ENCODE measurements at regions not wholly inside any gene's neighbourhood (a gene's known extent, or its start where the extent isn't known, plus 50 kb on each side); places are given as distances from the start of the nearest gene placed in this dataset.
A peak's percentile ranks its signal among the peaks of the same experiment; 100 is the strongest.
"Not testable (repeated sequence)": the region's sequence is repeated elsewhere in the genome, so short reads cannot be mapped to it uniquely, and the experiment has no call there.

DNA sequence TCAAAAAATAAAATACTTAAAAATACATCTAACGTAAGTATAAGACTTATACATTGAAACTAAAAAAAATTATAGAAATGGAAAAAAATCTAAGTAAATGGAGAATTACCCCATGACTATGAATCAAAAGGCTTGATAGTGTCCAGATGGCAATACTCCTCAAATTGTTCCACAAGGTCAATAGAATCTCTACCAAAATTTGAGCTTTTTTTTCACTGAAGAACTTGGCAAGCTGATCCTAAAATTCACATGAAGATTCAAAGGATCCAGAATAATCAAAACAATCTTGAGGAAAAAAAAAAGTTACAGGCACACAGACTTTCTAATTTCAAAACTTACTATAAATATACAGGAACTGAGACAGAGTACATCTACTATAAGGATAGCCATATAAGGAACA, 448.4 kb upstream of the CDH11 start:
- H3K4me3 ChIP-seq (ENCODE audit: low read depth, low read length) = no peak overlapping the region
- no peak for DNase-seq (ENCODE audit: low read depth, low spot score)
- in situ Hi-C loops (cut with HindIII; ENCODE audit: low sequenced_read_pairs) = no loop called here
- TF ChIP-seq, protein P1, sequence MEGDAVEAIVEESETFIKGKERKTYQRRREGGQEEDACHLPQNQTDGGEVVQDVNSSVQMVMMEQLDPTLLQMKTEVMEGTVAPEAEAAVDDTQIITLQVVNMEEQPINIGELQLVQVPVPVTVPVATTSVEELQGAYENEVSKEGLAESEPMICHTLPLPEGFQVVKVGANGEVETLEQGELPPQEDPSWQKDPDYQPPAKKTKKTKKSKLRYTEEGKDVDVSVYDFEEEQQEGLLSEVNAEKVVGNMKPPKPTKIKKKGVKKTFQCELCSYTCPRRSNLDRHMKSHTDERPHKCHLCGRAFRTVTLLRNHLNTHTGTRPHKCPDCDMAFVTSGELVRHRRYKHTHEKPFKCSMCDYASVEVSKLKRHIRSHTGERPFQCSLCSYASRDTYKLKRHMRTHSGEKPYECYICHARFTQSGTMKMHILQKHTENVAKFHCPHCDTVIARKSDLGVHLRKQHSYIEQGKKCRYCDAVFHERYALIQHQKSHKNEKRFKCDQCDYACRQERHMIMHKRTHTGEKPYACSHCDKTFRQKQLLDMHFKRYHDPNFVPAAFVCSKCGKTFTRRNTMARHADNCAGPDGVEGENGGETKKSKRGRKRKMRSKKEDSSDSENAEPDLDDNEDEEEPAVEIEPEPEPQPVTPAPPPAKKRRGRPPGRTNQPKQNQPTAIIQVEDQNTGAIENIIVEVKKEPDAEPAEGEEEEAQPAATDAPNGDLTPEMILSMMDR (IDR thresholded peaks at IDR 0.05; ENCODE audit: low read depth, low read length) = no peak

DNA sequence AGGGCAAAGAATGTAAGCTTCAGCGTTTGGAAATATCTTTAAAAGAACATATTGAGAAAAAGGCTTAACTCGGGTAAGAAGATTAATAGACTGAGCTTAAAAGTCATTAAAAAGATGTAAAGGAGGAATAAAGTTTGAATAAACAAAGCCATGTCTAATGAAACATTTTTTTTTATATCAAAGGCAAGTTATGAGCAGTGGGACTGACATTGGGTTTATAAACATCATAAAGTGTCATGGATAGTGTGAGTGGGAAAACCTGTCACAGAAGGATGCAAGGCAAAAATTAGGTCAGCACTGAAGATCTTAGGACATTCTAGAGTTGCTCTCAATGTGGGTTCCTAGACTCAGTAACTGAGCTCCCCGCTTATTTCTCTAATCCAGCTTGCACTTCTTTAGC, 438.0 kb upstream of the CDH11 start:
- H3K4me3 ChIP-seq (ENCODE audit: low read depth, low read length) = no peak overlapping the region
- no peak for DNase-seq (ENCODE audit: low read depth, low spot score)
- TF ChIP-seq, protein P1 (IDR thresholded peaks at IDR 0.05; ENCODE audit: low read depth, low read length) = no peak
- in situ Hi-C loops (cut with HindIII; ENCODE audit: low sequenced_read_pairs) = no loop called here

DNA sequence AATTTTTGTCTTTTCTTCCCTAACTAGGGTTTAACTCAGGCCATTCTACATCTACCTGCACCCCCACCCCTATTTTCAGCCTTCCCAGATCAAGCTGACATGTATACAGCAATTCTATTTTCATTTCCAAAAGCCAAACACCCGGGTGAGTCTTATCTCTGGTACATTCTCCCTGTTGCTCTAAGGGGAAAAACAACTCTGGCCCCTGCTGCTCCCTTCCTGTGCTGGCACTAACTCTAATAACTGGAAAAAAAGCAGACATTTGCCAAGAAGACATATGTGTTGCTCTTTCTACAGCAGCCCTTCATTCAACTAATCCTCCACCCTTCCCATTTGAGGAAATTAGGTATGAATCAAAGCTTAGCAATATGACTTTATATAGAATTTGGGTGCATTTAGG, 427.8 kb upstream of the CDH11 start:
- in situ Hi-C loops (cut with HindIII; ENCODE audit: low sequenced_read_pairs); DNase-seq (ENCODE audit: low read depth, low spot score); H3K4me3 ChIP-seq (ENCODE audit: low read depth, low read length): not testable (repeated sequence)

DNA sequence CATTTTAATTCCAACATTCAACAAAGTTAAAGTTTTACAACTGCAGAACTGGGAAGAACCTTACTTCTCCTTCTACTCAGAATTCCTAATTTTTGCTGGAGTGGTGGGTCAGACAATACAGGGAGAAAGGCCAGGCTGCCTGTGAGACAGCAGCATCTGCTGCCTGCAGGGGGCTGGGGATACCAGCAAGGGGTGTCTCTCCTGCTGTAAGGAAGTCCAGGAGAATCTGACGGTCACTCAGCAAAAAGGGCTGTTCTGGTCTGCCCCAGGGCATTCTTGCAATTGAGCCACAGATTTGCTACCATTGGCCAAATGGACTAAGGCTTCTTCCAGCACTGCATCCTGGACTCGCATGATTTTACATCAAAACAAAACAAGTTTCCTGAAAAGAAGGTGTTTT, 426.6 kb upstream of the CDH11 start:
- H3K4me3 ChIP-seq (ENCODE audit: low read depth, low read length) = no peak overlapping the region
- TF ChIP-seq, protein P1 (IDR thresholded peaks at IDR 0.05; ENCODE audit: low read depth, low read length) = peak; percentile 33
- no peak for DNase-seq (ENCODE audit: low read depth, low spot score)
- in situ Hi-C loops (cut with HindIII; ENCODE audit: low sequenced_read_pairs) = no loop called here

DNA sequence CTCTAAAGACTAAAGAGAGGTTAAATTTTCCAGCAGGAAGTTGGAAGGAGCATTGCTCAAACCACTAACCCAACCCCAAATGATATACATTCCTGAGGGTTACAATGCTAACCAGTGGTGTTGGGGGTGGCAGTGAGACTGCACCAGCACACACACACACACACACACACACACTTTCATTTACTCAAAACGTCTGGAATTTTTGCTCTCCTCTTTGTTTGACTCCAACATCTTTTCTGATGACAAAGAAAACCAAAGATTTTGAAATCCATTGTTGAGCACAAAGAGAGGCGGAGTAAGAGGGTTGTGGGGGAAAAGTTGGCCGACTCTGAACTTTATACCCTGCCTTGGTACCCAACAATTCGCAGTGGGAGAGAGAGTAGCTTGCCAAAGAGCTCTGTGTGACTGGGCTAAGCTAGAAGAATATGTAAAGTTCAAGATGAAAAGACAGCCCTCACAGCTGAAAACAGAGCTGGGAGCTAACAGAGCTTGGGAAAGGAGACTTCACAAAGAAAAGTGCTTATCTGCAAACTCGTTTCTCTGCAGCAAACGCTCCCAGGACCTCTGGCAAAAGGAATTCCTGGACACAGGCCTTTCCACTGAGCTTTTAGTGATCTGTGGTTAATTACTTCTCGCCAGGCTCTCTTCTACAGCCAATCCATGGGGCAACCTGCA, 426.0 kb upstream of the CDH11 start:
- DNase-seq (ENCODE audit: low read depth, low spot score) = peak; percentile 93
- TF ChIP-seq, protein P1 (IDR thresholded peaks at IDR 0.05; ENCODE audit: low read depth, low read length) = no peak
- in situ Hi-C loops (cut with HindIII; ENCODE audit: low sequenced_read_pairs) = no loop called here
- no peak overlapping the region for H3K4me3 ChIP-seq (ENCODE audit: low read depth, low read length)

DNA sequence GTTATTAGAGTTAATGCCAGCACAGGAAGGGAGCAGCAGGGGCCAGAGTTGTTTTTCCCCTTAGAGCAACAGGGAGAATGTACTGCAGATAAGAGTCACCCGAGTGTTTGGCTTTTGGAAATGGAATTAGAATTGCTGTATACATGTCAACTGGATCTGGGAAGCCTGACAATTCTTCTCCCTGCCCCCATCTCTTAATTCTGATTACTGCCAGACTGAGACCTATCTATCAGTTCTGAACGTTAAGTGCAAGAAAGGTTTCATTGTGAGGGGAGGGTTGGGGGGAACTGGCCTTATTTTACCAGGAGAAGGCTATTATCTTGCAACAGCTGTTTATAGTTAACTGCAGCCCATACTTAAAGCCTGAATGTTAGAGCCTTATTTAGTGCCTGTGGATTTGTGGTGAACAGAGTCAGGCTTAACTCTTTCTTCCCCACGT, 424.5 kb upstream of the CDH11 start:
- H3K4me3 ChIP-seq (ENCODE audit: low read depth, low read length) = no peak overlapping the region

DNA sequence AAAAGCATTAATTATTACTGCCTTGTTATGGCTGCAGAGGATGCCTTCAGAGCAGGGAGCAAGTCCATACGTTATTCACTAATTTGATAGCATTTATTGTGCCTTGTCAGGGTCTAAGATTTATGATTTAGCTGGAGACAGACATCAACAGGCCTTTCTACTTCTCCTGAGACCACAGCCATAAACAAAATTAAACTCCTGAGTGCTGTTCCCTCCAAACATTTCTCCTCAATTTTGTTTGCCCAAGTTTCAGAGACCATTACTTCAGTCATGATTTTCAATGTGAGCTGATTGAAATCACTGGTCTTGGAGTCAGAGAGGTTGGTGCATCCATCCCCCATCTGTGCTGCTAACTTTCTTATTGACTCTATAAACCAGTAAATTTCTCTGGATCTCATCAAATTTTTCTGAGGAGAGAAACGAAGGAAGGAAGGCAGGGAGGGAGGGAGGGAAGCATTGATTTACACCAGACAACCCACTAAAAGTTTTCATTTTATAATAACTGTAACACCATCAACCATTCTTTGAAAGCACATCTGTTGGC, 423.6 kb upstream of the CDH11 start:
- H3K4me3 ChIP-seq (ENCODE audit: low read depth, low read length) = no peak overlapping the region
- in situ Hi-C loops (cut with HindIII; ENCODE audit: low sequenced_read_pairs) = no loop called here
- DNase-seq (ENCODE audit: low read depth, low spot score) = no peak
- TF ChIP-seq, protein P1 (IDR thresholded peaks at IDR 0.05; ENCODE audit: low read depth, low read length) = no peak

More for the DNA sequence above, 424.5 kb upstream of the CDH11 start:
- TF ChIP-seq, protein P1 (IDR thresholded peaks at IDR 0.05; ENCODE audit: low read depth, low read length) = no peak
- in situ Hi-C loops (cut with HindIII; ENCODE audit: low sequenced_read_pairs) = no loop called here
- DNase-seq (ENCODE audit: low read depth, low spot score) = peak; percentile 74
